Right atrium auricular region (tissue), 2 donors: ENCODE measurements at regions not wholly inside any gene's neighbourhood (a gene's known extent, or its start where the extent isn't known, plus 50 kb on each side); places are given as distances from the start of the nearest gene placed in this dataset.

ENCODE experiments used
- DNase-seq: peaks from one replicate; pipeline ENCODE4 v3.0.0-alpha.2; 2019; ENCODE audit warnings: low spot score
- H3K27ac ChIP-seq, 2 donors: fragments of 200-600 bp; sonication (generic); 1 replicate in 1 of 2; 2 replicates in 1 of 2; pipeline ENCODE4 v1.5.1; 2016 to 2019
- H3K27me3 ChIP-seq, 2 donors: fragments of 200-600 bp; sonication (generic); one replicate each; pipeline versions ENCODE4 v1.5.1 to v1.6.0; 2017 to 2019
- H3K36me3 ChIP-seq: fragments of 200-600 bp; sonication (generic); one replicate; pipeline ENCODE4 v1.5.1; 2016
- H3K4me1 ChIP-seq, 2 donors: fragments of 200-600 bp; sonication (generic); one replicate each; pipeline versions ENCODE4 v1.5.1 to v1.6.0; 2017 to 2019
- H3K4me3 ChIP-seq, 2 donors: fragments of 200-600 bp; sonication (generic); 1 replicate in 1 of 2; 2 replicates in 1 of 2; pipeline ENCODE4 v1.5.1; 2017 to 2019; ENCODE audit warnings: mild to moderate bottlenecking in 1 of 2, moderate library complexity in 1 of 2
- H3K9me3 ChIP-seq, 2 donors: fragments of 200-600 bp; sonication (generic); one replicate each; pipeline ENCODE4 v1.5.1; 2019
- TF ChIP-seq, protein P1 (sequence below), 2 donors: fragments of 200-600 bp; sonication (generic); IDR thresholded peaks; one replicate each; pipeline ENCODE4 v1.5.1; 2019; ENCODE audit warnings: antibody characterized with exemption in 2 of 2

DNA sequence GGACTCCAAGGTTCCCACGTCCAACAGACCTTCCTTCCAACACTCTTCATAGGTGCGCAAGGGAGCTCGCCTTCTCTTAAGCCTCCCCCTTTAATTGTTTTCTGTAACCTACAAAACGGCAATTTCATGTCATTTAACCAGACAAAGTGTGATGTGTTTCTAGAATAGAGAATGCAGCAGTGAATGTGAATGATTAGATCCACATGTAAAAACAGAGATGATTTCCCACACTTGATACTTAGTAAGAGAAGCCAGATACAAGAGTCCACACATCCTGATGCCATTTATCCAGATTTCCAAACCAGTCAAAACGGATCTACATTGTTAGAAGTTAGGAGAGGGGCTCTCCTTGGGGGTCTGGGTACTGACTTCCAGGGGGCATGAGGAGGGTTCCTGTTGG lies 89.3 kb downstream of the IRF8 start:
- H3K9me3 ChIP-seq, result no peaks in the 10 kb centered on the region
- H3K36me3 ChIP-seq, result no peaks in the 10 kb centered on the region
- no peak overlapping the region for H3K27ac ChIP-seq
- TF ChIP-seq, protein P1, sequence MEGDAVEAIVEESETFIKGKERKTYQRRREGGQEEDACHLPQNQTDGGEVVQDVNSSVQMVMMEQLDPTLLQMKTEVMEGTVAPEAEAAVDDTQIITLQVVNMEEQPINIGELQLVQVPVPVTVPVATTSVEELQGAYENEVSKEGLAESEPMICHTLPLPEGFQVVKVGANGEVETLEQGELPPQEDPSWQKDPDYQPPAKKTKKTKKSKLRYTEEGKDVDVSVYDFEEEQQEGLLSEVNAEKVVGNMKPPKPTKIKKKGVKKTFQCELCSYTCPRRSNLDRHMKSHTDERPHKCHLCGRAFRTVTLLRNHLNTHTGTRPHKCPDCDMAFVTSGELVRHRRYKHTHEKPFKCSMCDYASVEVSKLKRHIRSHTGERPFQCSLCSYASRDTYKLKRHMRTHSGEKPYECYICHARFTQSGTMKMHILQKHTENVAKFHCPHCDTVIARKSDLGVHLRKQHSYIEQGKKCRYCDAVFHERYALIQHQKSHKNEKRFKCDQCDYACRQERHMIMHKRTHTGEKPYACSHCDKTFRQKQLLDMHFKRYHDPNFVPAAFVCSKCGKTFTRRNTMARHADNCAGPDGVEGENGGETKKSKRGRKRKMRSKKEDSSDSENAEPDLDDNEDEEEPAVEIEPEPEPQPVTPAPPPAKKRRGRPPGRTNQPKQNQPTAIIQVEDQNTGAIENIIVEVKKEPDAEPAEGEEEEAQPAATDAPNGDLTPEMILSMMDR (IDR thresholded peaks at IDR 0.05), result no peak
- DNase-seq, result no peak
- no peak overlapping the region for H3K4me3 ChIP-seq
- no peaks in the 10 kb centered on the region for H3K27me3 ChIP-seq
- no peaks in the 10 kb centered on the region for H3K4me1 ChIP-seq

DNA sequence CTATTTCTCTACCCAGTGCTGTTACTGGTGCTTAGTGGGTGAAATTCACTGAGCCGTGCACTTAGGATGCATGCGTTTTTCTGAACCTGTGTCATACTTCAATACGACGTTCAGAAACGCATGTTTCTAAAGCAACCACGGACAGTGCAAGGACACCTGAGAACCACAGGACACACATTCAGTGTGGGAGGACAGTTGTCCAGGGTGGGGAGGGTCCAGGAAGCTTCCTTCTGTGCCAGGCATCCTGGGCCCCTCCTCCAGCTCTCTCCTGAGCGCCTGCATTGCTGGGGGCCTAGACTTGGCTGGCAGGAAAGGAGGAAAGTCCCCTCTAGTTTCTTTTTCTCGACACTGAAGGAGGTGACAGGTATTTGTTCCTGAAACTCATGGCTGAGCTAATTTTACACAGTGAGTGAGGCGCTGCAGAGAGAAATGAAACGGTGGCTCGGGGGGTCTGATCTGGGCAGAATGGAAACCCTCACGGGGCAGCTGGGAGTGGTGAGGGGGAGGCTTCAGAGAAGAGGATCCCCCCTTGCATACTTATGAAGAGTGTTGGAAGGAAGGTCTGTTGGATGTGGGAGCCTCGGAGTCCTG lies 89.9 kb downstream of the IRF8 start:
- no peaks in the 10 kb centered on the region for H3K27me3 ChIP-seq
- no peak overlapping the region for H3K27ac ChIP-seq
- H3K4me3 ChIP-seq, result no peak overlapping the region
- H3K4me1 ChIP-seq, result no peaks in the 10 kb centered on the region
- H3K36me3 ChIP-seq, result no peaks in the 10 kb centered on the region
- DNase-seq, result no peak
- TF ChIP-seq, protein P1 (IDR thresholded peaks at IDR 0.05), result no peak
- H3K9me3 ChIP-seq, result no peaks in the 10 kb centered on the region

DNA sequence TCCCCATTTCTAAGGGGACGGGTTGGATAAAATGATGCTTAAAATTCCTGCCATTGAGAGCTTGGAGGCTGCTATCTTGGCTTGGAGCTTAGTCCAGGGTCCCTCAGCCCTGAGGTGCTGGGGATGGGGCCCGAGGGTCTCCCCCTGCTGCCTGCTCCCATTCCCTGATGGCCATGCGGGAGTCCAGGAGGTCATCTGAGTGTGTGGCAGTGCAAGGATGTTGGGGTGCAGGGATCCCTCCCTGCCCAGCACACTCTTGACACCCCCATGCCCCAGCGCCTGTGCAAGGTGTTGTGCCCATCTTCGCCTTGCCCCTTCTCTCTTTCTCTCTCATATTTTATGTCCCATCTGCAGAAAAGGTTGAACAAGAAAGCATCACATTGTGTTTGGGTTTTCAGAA lies 90.4 kb downstream of the IRF8 start:
- Histone ChIP-seq H3K4me1 (no peaks in the 10 kb centered on the region), H3K27ac (no peak overlapping the region), H3K9me3 (no peaks in the 10 kb centered on the region), H3K36me3 (no peaks in the 10 kb centered on the region), H3K4me3 (no peak overlapping the region), H3K27me3 (no peaks in the 10 kb centered on the region)
- TF ChIP-seq, protein P1 (IDR thresholded peaks at IDR 0.05), result no peak
- no peak for DNase-seq

DNA sequence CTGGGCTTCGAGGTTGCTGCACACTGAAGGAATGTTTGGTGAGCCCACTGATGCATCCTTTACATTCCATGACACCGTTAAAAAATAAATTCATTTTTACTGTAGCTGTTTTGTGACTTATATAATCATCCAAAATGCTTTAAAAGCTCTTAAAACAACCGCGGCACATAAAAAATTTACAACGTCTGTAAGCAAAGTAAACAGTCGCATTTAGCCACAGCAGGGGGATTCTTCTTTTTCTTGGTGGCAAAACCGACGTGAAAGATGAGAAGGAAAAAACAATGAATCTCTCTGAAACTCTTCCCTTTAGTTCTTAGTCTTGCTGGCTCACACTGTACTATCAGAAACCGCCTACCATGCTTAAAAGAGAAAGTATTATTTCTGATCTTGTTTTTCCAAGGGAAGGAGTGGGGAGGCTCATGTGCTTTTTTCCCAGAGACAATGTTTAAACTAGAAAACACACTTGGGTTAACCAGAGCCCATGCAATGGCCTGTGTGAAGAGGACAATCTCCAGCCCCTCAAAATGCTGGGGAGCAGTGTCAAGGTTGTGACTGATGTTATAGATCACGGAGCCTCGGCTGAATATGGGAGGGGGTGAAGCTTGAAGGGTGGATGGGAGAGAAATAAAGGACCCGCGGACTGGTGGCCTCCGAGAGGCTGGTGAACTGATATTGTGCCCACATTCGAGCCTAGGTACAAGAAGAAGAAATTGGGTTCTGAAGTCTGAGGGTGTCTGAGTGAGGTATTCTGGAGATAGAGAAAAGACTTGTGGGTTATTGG lies 91.1 kb downstream of the IRF8 start:
- no peak overlapping the region for H3K27ac ChIP-seq
- no peaks in the 10 kb centered on the region for H3K27me3 ChIP-seq
- H3K9me3 ChIP-seq, result no peaks in the 10 kb centered on the region
- no peaks in the 10 kb centered on the region for H3K36me3 ChIP-seq
- H3K4me1 ChIP-seq, result no peaks in the 10 kb centered on the region
- TF ChIP-seq, protein P1 (IDR thresholded peaks at IDR 0.05), result no peak
- no peak overlapping the region for H3K4me3 ChIP-seq
- no peak for DNase-seq

DNA sequence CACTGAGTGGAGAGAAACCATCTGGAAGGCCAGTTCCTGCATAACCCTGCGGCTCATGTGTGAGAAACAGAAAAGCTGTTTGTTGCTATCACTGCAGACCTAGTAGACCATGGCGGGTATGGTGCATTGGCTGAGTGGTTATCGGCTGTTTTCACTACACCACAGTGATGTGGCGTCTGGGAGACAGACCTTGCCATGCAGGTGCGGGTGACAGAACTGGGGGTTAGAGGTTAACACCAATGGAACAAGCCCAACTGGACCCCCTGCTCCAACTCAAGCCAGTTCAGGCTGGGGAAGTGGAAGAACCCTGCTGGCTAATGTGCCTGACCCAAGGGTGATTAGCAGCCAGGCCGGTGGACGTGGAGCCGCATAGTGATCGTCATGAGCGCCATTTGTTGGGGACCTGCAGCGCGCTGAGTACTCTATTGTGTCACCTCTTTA lies 91.9 kb downstream of the IRF8 start:
- no peak overlapping the region for H3K4me3 ChIP-seq
- no peaks in the 10 kb centered on the region for H3K27me3 ChIP-seq
- H3K4me1 ChIP-seq, result no peaks in the 10 kb centered on the region
- TF ChIP-seq, protein P1 (IDR thresholded peaks at IDR 0.05), result no peak
- H3K27ac ChIP-seq, result no peak overlapping the region
- no peaks in the 10 kb centered on the region for H3K36me3 ChIP-seq
- no peaks in the 10 kb centered on the region for H3K9me3 ChIP-seq
- no peak for DNase-seq
